Spleen (tissue), 11 donors: ENCODE measurements at regions not wholly inside any gene's neighbourhood (a gene's known extent, or its start where the extent isn't known, plus 50 kb on each side); places are given as distances from the start of the nearest gene placed in this dataset.

Source experiments
- DNase-seq: peaks from one replicate; pipeline ENCODE4 v3.0.0-alpha.2; 2020
- H3K27ac ChIP-seq, 8 donors: fragments of 200-600 bp; sonication (generic) in 7 of 8; 1 replicate in 4 of 8; 2 replicates in 4 of 8; pipeline versions ENCODE4 v1.5.0 to v1.8.0; 2016 to 2021; ENCODE audit warnings: inconsistent platforms in 4 of 8, mild to moderate bottlenecking in 4 of 8, moderate library complexity in 1 of 8
- H3K27me3 ChIP-seq, 7 donors: fragments of 200-600 bp; sonication (generic) in 6 of 7; replicated peaks in 1 of 7; 1 replicate in 4 of 7; 2 replicates in 3 of 7; pipeline versions ENCODE4 v1.5.0 to v1.8.0; 2016 to 2021; ENCODE audit warnings: inconsistent platforms in 3 of 7, mild to moderate bottlenecking in 1 of 7
- H3K36me3 ChIP-seq, 6 donors: fragments of 200-600 bp; sonication (generic) in 5 of 6; 1 replicate in 4 of 6; 2 replicates in 2 of 6; pipeline versions ENCODE4 v1.5.0 to v1.8.0; 2016 to 2021; ENCODE audit warnings: inconsistent platforms in 2 of 6
- H3K4me1 ChIP-seq, 6 donors: fragments of 200-600 bp; sonication (generic) in 5 of 6; 1 replicate in 3 of 6; 2 replicates in 3 of 6; pipeline versions ENCODE4 v1.5.0 to v1.8.0; 2016 to 2021; ENCODE audit warnings: inconsistent platforms in 3 of 6
- H3K4me3 ChIP-seq, 8 donors: fragments of 200-600 bp; sonication (generic) in 7 of 8; 1 replicate in 4 of 8; 2 replicates in 4 of 8; pipeline versions ENCODE4 v1.5.0 to v1.8.0; 2016 to 2021; ENCODE audit warnings: inconsistent platforms in 4 of 8, mild to moderate bottlenecking in 4 of 8, moderate library complexity in 2 of 8
- H3K9me3 ChIP-seq, 8 donors: fragments of 200-600 bp; sonication (generic) in 7 of 8; 1 replicate in 4 of 8; 2 replicates in 4 of 8; pipeline versions ENCODE4 v1.5.0 to v1.8.0; 2016 to 2021; ENCODE audit warnings: inconsistent platforms in 4 of 8
- POLR2A ChIP-seq, 3 donors: fragments of 450-650 bp; IDR thresholded peaks; one replicate each; pipeline ENCODE4 v1.5.1; 2017; ENCODE audit warnings: antibody characterized with exemption in 3 of 3, mild to moderate bottlenecking in 1 of 3
- POLR2AphosphoS5 ChIP-seq, 3 donors: sonication (generic); formaldehyde crosslinking; IDR thresholded peaks; one replicate each; pipeline ENCODE4 v1.5.1; 2017; ENCODE audit warnings: antibody characterized with exemption in 3 of 3
- WGBS, 5 donors: extraction: QIAGEN DNeasy Blood & Tissue Kit in 3 of 5; methylation state at CpG; one replicate each; pipeline versions ENCODE4 v1.1.5 to v1.1.7; 2013 to 2018; 5-methylcytosine and 5-hydroxymethylcytosine counted together
- intact Hi-C: fragments of 100-400 bp; cut with DNase I; formaldehyde crosslinking; loops from one replicate; pipeline ENCODE4 v1.15.0; 2023; ENCODE audit warnings: low total_unique reads
- TF ChIP-seq, protein P1 (sequence below), 11 experiments: fragments of 200-600 bp in 7 of 11; fragments of 450-650 bp in 4 of 11; sonication (generic) in 4 of 11; IDR thresholded peaks in 8 of 11; conservative IDR thresholded peaks in 3 of 11; 1 replicate in 7 of 11; 2 replicates in 4 of 11; pipeline versions ENCODE4 v1.4.0 to v1.8.0; 2016 to 2021; ENCODE audit warnings: antibody characterized with exemption in 11 of 11, inconsistent platforms in 4 of 11, mild to moderate bottlenecking in 1 of 11
- donor health status: healthy with polysubstance abuse.
- donor health status: DM: no; HTN: no; CAD: no; lungs with moderate emphysema.
- donor health status: DM: no; HTN: no; CAD: no.
- donor health status: Bipolar disorder and iron deficiency.
- donor health status: healthy.
- donor health status: DM: no; HTN: no; CAD: no.
- donor health status: DM: yes; HTN: yes; CAD: no.

DNA sequence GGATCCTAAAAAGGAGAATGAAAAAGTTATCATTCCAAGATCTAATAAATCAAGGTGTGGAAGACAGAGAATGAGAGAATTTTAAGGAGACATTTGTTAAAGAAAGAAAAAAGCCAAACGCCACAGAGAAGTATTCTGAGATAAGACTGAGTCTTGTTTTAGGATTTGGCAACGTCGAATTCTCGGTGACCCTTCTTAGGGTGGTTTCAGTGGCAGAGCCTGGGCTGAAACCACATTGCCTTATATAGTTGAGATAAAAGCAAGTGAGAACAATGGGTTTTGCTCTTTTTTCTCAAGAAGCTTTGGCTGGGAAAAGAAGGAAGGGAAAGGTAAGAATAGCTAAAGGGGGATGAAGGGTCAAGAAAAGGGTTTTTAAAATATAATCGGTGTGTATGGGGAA lies 209.4 kb downstream of the VEGFC start:
- intact Hi-C loops, result no loop called here
- H3K4me3 ChIP-seq, result no peak overlapping the region
- H3K36me3 ChIP-seq, result no peaks in the 10 kb centered on the region
- 88 to 94% (median 90%) methylated on average over 5 of the region's 5 CpGs for WGBS, 5 donors
- no peaks in the 10 kb centered on the region for H3K4me1 ChIP-seq
- H3K9me3 ChIP-seq, result no peaks in the 10 kb centered on the region
- TF ChIP-seq POLR2A (IDR thresholded peaks at IDR 0.05), result no peak
- TF ChIP-seq POLR2AphosphoS5 (IDR thresholded peaks at IDR 0.05), result no peak
- TF ChIP-seq, protein P1, sequence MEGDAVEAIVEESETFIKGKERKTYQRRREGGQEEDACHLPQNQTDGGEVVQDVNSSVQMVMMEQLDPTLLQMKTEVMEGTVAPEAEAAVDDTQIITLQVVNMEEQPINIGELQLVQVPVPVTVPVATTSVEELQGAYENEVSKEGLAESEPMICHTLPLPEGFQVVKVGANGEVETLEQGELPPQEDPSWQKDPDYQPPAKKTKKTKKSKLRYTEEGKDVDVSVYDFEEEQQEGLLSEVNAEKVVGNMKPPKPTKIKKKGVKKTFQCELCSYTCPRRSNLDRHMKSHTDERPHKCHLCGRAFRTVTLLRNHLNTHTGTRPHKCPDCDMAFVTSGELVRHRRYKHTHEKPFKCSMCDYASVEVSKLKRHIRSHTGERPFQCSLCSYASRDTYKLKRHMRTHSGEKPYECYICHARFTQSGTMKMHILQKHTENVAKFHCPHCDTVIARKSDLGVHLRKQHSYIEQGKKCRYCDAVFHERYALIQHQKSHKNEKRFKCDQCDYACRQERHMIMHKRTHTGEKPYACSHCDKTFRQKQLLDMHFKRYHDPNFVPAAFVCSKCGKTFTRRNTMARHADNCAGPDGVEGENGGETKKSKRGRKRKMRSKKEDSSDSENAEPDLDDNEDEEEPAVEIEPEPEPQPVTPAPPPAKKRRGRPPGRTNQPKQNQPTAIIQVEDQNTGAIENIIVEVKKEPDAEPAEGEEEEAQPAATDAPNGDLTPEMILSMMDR (IDR thresholded peaks at IDR 0.05 in 8 of 11, conservative IDR thresholded peaks at IDR 0.05 in 3 of 11), result no peak
- no peak overlapping the region for H3K27ac ChIP-seq
- DNase-seq, result no peak
- no peaks in the 10 kb centered on the region for H3K27me3 ChIP-seq

DNA sequence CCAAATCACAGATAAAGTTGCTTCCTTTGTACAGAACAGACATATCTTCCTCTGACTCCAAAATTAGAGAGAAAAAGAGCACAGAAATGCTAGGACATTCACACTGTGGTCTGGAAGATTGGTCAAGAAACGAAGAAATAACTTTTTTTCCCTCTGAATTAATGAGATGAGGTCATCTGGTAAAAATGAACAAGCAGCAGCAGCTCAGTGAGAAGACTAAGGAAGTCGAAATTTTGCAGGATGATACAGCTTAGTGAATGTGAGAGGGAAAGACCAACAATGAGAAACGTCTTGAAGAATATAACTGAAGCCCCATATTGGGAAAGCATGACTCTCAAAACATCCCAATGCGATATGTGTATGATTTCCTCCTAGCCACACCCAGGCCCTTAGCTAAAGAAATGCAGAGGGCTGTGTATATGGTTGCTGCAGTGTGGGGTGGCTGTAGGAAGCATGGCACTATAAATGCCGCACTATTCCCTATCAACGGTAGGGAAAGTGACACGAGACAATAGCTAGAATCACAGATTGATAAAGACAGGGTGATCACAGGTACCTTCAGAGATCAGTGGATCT lies 208.6 kb downstream of the VEGFC start:
- intact Hi-C loops, result no loop called here
- DNase-seq, result no peak
- H3K4me3 ChIP-seq, result no peak overlapping the region
- no peak overlapping the region for H3K27ac ChIP-seq
- WGBS, 5 donors, result 69 to 78% (median 73%) methylated on average over 7 of the region's 7 CpGs
- no peaks in the 10 kb centered on the region for H3K36me3 ChIP-seq
- TF ChIP-seq POLR2A (IDR thresholded peaks at IDR 0.05) (no peak), POLR2AphosphoS5 (IDR thresholded peaks at IDR 0.05) (no peak)
- TF ChIP-seq, protein P1 (IDR thresholded peaks at IDR 0.05 in 8 of 11, conservative IDR thresholded peaks at IDR 0.05 in 3 of 11), result no peak
- no peaks in the 10 kb centered on the region for H3K27me3 ChIP-seq
- H3K4me1 ChIP-seq, result no peaks in the 10 kb centered on the region
- H3K9me3 ChIP-seq, result no peaks in the 10 kb centered on the region

DNA sequence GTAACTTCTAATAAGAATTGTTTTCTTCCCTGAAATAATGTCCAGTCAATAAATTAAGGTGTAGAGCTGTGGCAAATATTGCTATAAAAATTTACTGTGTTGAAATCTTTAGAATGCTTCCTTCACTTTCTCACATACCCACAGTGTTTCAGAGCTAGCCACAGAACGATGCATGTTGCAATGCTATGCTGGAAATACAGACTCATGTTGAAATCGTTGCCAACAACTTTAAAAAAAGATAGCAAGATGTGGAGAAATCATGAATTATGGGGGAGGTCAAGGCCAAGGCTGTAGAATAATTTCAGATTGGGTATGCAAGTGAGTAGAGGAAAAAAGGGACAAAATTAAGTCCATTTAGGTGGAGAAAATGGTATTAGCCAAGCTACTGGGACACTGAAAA lies 204.8 kb downstream of the VEGFC start:
- TF ChIP-seq POLR2AphosphoS5 (IDR thresholded peaks at IDR 0.05), result no peak
- no peak for TF ChIP-seq POLR2A (IDR thresholded peaks at IDR 0.05)
- TF ChIP-seq, protein P1 (IDR thresholded peaks at IDR 0.05 in 8 of 11, conservative IDR thresholded peaks at IDR 0.05 in 3 of 11), result no peak
- no peak for DNase-seq
- Histone ChIP-seq H3K9me3 (peaks cover 0 to 14% (median 3%) of the 10 kb centered on the region in 8 donors), H3K27me3 (no peaks in the 10 kb centered on the region), H3K36me3 (no peaks in the 10 kb centered on the region), H3K27ac (no peak overlapping the region), H3K4me1 (no peaks in the 10 kb centered on the region), H3K4me3 (no peak overlapping the region)
- intact Hi-C loops, result no loop called here
- WGBS, 5 donors, result 40 to 77% (median 49%) methylated on average over 2 of the region's 2 CpGs

DNA sequence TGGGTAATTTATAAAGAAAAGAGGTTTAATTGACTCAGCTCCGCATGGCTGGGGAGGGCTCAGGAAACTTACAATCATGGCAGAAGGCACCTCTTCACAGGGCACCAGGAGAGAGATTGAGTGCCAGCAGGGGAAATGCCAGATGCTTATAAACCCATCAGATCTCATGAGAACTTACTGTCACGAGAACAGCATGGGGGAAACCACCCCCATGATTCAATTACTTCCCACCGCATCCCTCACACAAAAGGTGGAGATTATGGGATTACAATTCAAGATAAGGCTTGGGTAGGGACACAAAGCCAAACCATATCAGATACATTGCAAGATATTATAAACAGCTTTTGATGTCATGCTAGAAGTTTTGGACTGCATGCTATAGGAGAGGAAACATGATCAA lies 204.3 kb downstream of the VEGFC start:
- intact Hi-C loops, result no loop called here
- Histone ChIP-seq H3K36me3 (no peaks in the 10 kb centered on the region), H3K9me3 (peaks cover 0 to 14% (median 3%) of the 10 kb centered on the region in 8 donors), H3K27ac (no peak overlapping the region), H3K27me3 (no peaks in the 10 kb centered on the region), H3K4me1 (no peaks in the 10 kb centered on the region), H3K4me3 (no peak overlapping the region)
- no peak for DNase-seq
- 73 to 82% (median 79%) methylated on average over 3 of the region's 3 CpGs for WGBS, 5 donors
- no peak for TF ChIP-seq POLR2A (IDR thresholded peaks at IDR 0.05)
- TF ChIP-seq POLR2AphosphoS5 (IDR thresholded peaks at IDR 0.05), result no peak
- TF ChIP-seq, protein P1 (IDR thresholded peaks at IDR 0.05 in 8 of 11, conservative IDR thresholded peaks at IDR 0.05 in 3 of 11), result no peak
